ENCODE measurements at regions not wholly inside any gene's neighbourhood (a gene's known extent, or its start where the extent isn't known, plus 50 kb on each side); places are given as distances from the start of the nearest gene placed in this dataset.

- H2AFZ ChIP-seq (ENCODE audit: low read depth, low read length), result no peak overlapping the region
- H3K27me3 ChIP-seq (ENCODE audit: insufficient read depth, low read length), result no peaks in the 10 kb centered on the region
- H3K4me3 ChIP-seq (ENCODE audit: low read length), result no peak overlapping the region
- no peaks in the 10 kb centered on the region for H3K4me1 ChIP-seq (ENCODE audit: insufficient read depth, low read length)
- no peaks in the 10 kb centered on the region for H3K9me3 ChIP-seq (ENCODE audit: low read length)
- no peaks in the 10 kb centered on the region for H3K36me3 ChIP-seq (ENCODE audit: insufficient read depth, low read length)
Measured at GRCh38 chr12:127771546-127771945, 495.4 kb upstream of the TMEM132C start.

GRCh38 chr12:127773520-127773919 is 493.4 kb upstream of the TMEM132C start:
- no peak overlapping the region for H3K4me3 ChIP-seq (ENCODE audit: low read length)
- no peaks in the 10 kb centered on the region for H3K9me3 ChIP-seq (ENCODE audit: low read length)
- H3K4me1 ChIP-seq (ENCODE audit: insufficient read depth, low read length), result no peaks in the 10 kb centered on the region
- no peaks in the 10 kb centered on the region for H3K36me3 ChIP-seq (ENCODE audit: insufficient read depth, low read length)
- no peaks in the 10 kb centered on the region for H3K27me3 ChIP-seq (ENCODE audit: insufficient read depth, low read length)
- H2AFZ ChIP-seq (ENCODE audit: low read depth, low read length), result no peak overlapping the region

- no peak overlapping the region for H2AFZ ChIP-seq (ENCODE audit: low read depth, low read length)
- H3K4me1 ChIP-seq (ENCODE audit: insufficient read depth, low read length), result no peaks in the 10 kb centered on the region
- no peaks in the 10 kb centered on the region for H3K9me3 ChIP-seq (ENCODE audit: low read length)
- no peak overlapping the region for H3K4me3 ChIP-seq (ENCODE audit: low read length)
- no peaks in the 10 kb centered on the region for H3K36me3 ChIP-seq (ENCODE audit: insufficient read depth, low read length)
- H3K27me3 ChIP-seq (ENCODE audit: insufficient read depth, low read length), result no peaks in the 10 kb centered on the region
Measured at GRCh38 chr12:127774828-127775227, 492.1 kb upstream of the TMEM132C start.

- no peaks in the 10 kb centered on the region for H3K36me3 ChIP-seq (ENCODE audit: insufficient read depth, low read length)
- no peaks in the 10 kb centered on the region for H3K4me1 ChIP-seq (ENCODE audit: insufficient read depth, low read length)
- no peak overlapping the region for H2AFZ ChIP-seq (ENCODE audit: low read depth, low read length)
- H3K27me3 ChIP-seq (ENCODE audit: insufficient read depth, low read length), result no peaks in the 10 kb centered on the region
- H3K4me3 ChIP-seq (ENCODE audit: low read length), result no peak overlapping the region
- no peaks in the 10 kb centered on the region for H3K9me3 ChIP-seq (ENCODE audit: low read length)
Measured at GRCh38 chr12:127779301-127780045, 487.5 kb upstream of the TMEM132C start.

GRCh38 chr12:127780881-127781280 is 486.1 kb upstream of the TMEM132C start:
- no peaks in the 10 kb centered on the region for H3K4me1 ChIP-seq (ENCODE audit: insufficient read depth, low read length)
- no peaks in the 10 kb centered on the region for H3K36me3 ChIP-seq (ENCODE audit: insufficient read depth, low read length)
- H3K9me3 ChIP-seq (ENCODE audit: low read length), result no peaks in the 10 kb centered on the region
- no peak overlapping the region for H3K4me3 ChIP-seq (ENCODE audit: low read length)
- no peak overlapping the region for H2AFZ ChIP-seq (ENCODE audit: low read depth, low read length)
- no peaks in the 10 kb centered on the region for H3K27me3 ChIP-seq (ENCODE audit: insufficient read depth, low read length)

- Histone ChIP-seq H3K9me3 (ENCODE audit: low read length) (no peaks in the 10 kb centered on the region), H3K36me3 (ENCODE audit: insufficient read depth, low read length) (no peaks in the 10 kb centered on the region), H3K4me3 (ENCODE audit: low read length) (no peak overlapping the region), H3K27me3 (ENCODE audit: insufficient read depth, low read length) (no peaks in the 10 kb centered on the region), H2AFZ (ENCODE audit: low read depth, low read length) (no peak overlapping the region), H3K4me1 (ENCODE audit: insufficient read depth, low read length) (no peaks in the 10 kb centered on the region)
Measured at GRCh38 chr12:127781336-127781735, 485.6 kb upstream of the TMEM132C start.

- Histone ChIP-seq H2AFZ (ENCODE audit: low read depth, low read length) (no peak overlapping the region), H3K4me3 (ENCODE audit: low read length) (no peak overlapping the region), H3K36me3 (ENCODE audit: insufficient read depth, low read length) (no peaks in the 10 kb centered on the region), H3K4me1 (ENCODE audit: insufficient read depth, low read length) (no peaks in the 10 kb centered on the region), H3K9me3 (ENCODE audit: low read length) (no peaks in the 10 kb centered on the region), H3K27me3 (ENCODE audit: insufficient read depth, low read length) (no peaks in the 10 kb centered on the region)
Measured at GRCh38 chr12:127785540-127785939, 481.4 kb upstream of the TMEM132C start.

GRCh38 chr12:127785986-127786590 is 480.9 kb upstream of the TMEM132C start:
- H3K4me1 ChIP-seq (ENCODE audit: insufficient read depth, low read length), result no peaks in the 10 kb centered on the region
- no peak overlapping the region for H2AFZ ChIP-seq (ENCODE audit: low read depth, low read length)
- H3K4me3 ChIP-seq (ENCODE audit: low read length), result no peak overlapping the region
- H3K9me3 ChIP-seq (ENCODE audit: low read length), result no peaks in the 10 kb centered on the region
- no peaks in the 10 kb centered on the region for H3K36me3 ChIP-seq (ENCODE audit: insufficient read depth, low read length)
- no peaks in the 10 kb centered on the region for H3K27me3 ChIP-seq (ENCODE audit: insufficient read depth, low read length)

- no peaks in the 10 kb centered on the region for H3K36me3 ChIP-seq (ENCODE audit: insufficient read depth, low read length)
- H2AFZ ChIP-seq (ENCODE audit: low read depth, low read length), result no peak overlapping the region
- no peak overlapping the region for H3K4me3 ChIP-seq (ENCODE audit: low read length)
- H3K9me3 ChIP-seq (ENCODE audit: low read length), result no peaks in the 10 kb centered on the region
- H3K4me1 ChIP-seq (ENCODE audit: insufficient read depth, low read length), result no peaks in the 10 kb centered on the region
- no peaks in the 10 kb centered on the region for H3K27me3 ChIP-seq (ENCODE audit: insufficient read depth, low read length)
Measured at GRCh38 chr12:127787544-127787943, 479.4 kb upstream of the TMEM132C start.

GRCh38 chr12:127790376-127790775 is 476.6 kb upstream of the TMEM132C start:
- H3K4me3 ChIP-seq (ENCODE audit: low read length), result no peak overlapping the region
- H3K4me1 ChIP-seq (ENCODE audit: insufficient read depth, low read length), result no peaks in the 10 kb centered on the region
- H2AFZ ChIP-seq (ENCODE audit: low read depth, low read length), result no peak overlapping the region
- no peaks in the 10 kb centered on the region for H3K9me3 ChIP-seq (ENCODE audit: low read length)
- H3K36me3 ChIP-seq (ENCODE audit: insufficient read depth, low read length), result no peaks in the 10 kb centered on the region
- no peaks in the 10 kb centered on the region for H3K27me3 ChIP-seq (ENCODE audit: insufficient read depth, low read length)

GRCh38 chr12:127791217-127791616 is 475.8 kb upstream of the TMEM132C start:
- no peak overlapping the region for H2AFZ ChIP-seq (ENCODE audit: low read depth, low read length)
- H3K4me3 ChIP-seq (ENCODE audit: low read length), result no peak overlapping the region
- no peaks in the 10 kb centered on the region for H3K36me3 ChIP-seq (ENCODE audit: insufficient read depth, low read length)
- H3K9me3 ChIP-seq (ENCODE audit: low read length), result no peaks in the 10 kb centered on the region
- no peaks in the 10 kb centered on the region for H3K4me1 ChIP-seq (ENCODE audit: insufficient read depth, low read length)
- no peaks in the 10 kb centered on the region for H3K27me3 ChIP-seq (ENCODE audit: insufficient read depth, low read length)

GRCh38 chr12:127797918-127798317 is 469.1 kb upstream of the TMEM132C start:
- H3K9me3 ChIP-seq (ENCODE audit: low read length), result no peaks in the 10 kb centered on the region
- no peaks in the 10 kb centered on the region for H3K27me3 ChIP-seq (ENCODE audit: insufficient read depth, low read length)
- no peak overlapping the region for H2AFZ ChIP-seq (ENCODE audit: low read depth, low read length)
- H3K4me3 ChIP-seq (ENCODE audit: low read length), result no peak overlapping the region
- H3K4me1 ChIP-seq (ENCODE audit: insufficient read depth, low read length), result no peaks in the 10 kb centered on the region
- H3K36me3 ChIP-seq (ENCODE audit: insufficient read depth, low read length), result no peaks in the 10 kb centered on the region

- Histone ChIP-seq H3K4me1 (ENCODE audit: insufficient read depth, low read length) (no peaks in the 10 kb centered on the region), H3K4me3 (ENCODE audit: low read length) (no peak overlapping the region), H3K9me3 (ENCODE audit: low read length) (no peaks in the 10 kb centered on the region), H3K36me3 (ENCODE audit: insufficient read depth, low read length) (no peaks in the 10 kb centered on the region), H3K27me3 (ENCODE audit: insufficient read depth, low read length) (no peaks in the 10 kb centered on the region), H2AFZ (ENCODE audit: low read depth, low read length) (no peak overlapping the region)
Measured at GRCh38 chr12:127802271-127802670, 464.7 kb upstream of the TMEM132C start.

GRCh38 chr12:127803545-127803944 is 463.4 kb upstream of the TMEM132C start:
- Histone ChIP-seq H3K36me3 (ENCODE audit: insufficient read depth, low read length) (no peaks in the 10 kb centered on the region), H3K4me1 (ENCODE audit: insufficient read depth, low read length) (no peaks in the 10 kb centered on the region), H2AFZ (ENCODE audit: low read depth, low read length) (no peak overlapping the region), H3K27me3 (ENCODE audit: insufficient read depth, low read length) (no peaks in the 10 kb centered on the region), H3K9me3 (ENCODE audit: low read length) (no peaks in the 10 kb centered on the region), H3K4me3 (ENCODE audit: low read length) (no peak overlapping the region)
